CD4-positive, alpha-beta T cell (primary cell): ENCODE measurements at regions not wholly inside any gene's neighbourhood (a gene's known extent, or its start where the extent isn't known, plus 50 kb on each side); places are given as distances from the start of the nearest gene placed in this dataset.

Experiments used
- ATAC-seq: fragments of 200-7000 bp; cut with Tn5 transposase; one replicate; pipeline ENCODE4 v1.10.0; 2022; ENCODE audit warnings: mild to moderate bottlenecking; ENCODE audit not compliant: poor library complexity
- CTCF ChIA-PET: fragments of 350-600 bp; sonication (Branson Sonifier 250); formaldehyde crosslinking; loops from one replicate; lab custom pipeline; 2021; ENCODE audit warnings: antibody characterized with exemption, inconsistent platforms; lab: Charles Lee
- POLR2A ChIA-PET: fragments of 350-600 bp; sonication (Branson Sonifier 250); formaldehyde crosslinking; loops from one replicate; lab custom pipeline; 2021; ENCODE audit warnings: antibody characterized with exemption, inconsistent platforms; lab: Charles Lee
- DNase-seq, 14 experiments: peaks; one replicate each; pipeline ENCODE4 v3.0.0-alpha.2; 2013 to 2020; ENCODE audit warnings: mixed read lengths in 2 of 14
- H3K27ac ChIP-seq, 2 donors: one replicate each; pipeline versions ENCODE4 v1.5.1 to v1.7.0; 2013; ENCODE audit warnings: low read length in 2 of 2, low read depth in 1 of 2, mild to moderate bottlenecking in 1 of 2
- H3K27me3 ChIP-seq, 2 experiments: 1 replicate in 1 of 2; 2 replicates in 1 of 2; pipeline versions ENCODE4 v1.6.1 to v1.7.0; 2013; ENCODE audit warnings: low read length in 2 of 2, control low read depth in 1 of 2, mild to moderate bottlenecking in 1 of 2, moderate library complexity in 1 of 2; ENCODE audit not compliant: insufficient read depth in 2 of 2, control insufficient read depth in 1 of 2
- H3K36me3 ChIP-seq: one replicate; pipeline ENCODE4 v1.6.1; 2013; ENCODE audit warnings: low read length, control low read depth; ENCODE audit not compliant: insufficient read depth
- H3K4me1 ChIP-seq: one replicate; pipeline ENCODE4 v1.6.1; 2013; ENCODE audit warnings: low read length, control low read depth; ENCODE audit not compliant: insufficient read depth
- H3K4me3 ChIP-seq: one replicate; pipeline ENCODE4 v1.5.1; 2013; ENCODE audit warnings: mild to moderate bottlenecking, low read length, moderate library complexity
- H3K9me3 ChIP-seq, 2 experiments: 1 replicate in 1 of 2; 2 replicates in 1 of 2; pipeline versions ENCODE4 v1.6.1 to v1.7.0; 2013; ENCODE audit warnings: low read length in 2 of 2, mild to moderate bottlenecking in 2 of 2, control low read depth in 1 of 2, moderate library complexity in 1 of 2; ENCODE audit not compliant: control insufficient read depth in 1 of 2, insufficient read depth in 1 of 2
- H3K27ac Mint-ChIP-seq: one replicate; pipeline ENCODE4 v1.8.0; 2020; ENCODE audit warnings: mixed read lengths
- H3K27me3 Mint-ChIP-seq: one replicate; pipeline ENCODE4 v1.8.0; 2021; ENCODE audit warnings: mixed read lengths
- H3K36me3 Mint-ChIP-seq: one replicate; pipeline ENCODE4 v1.8.0; 2021; ENCODE audit warnings: low read depth, mixed read lengths
- H3K4me1 Mint-ChIP-seq: one replicate; pipeline ENCODE4 v1.8.0; 2021; ENCODE audit warnings: low read depth, mixed read lengths
- H3K4me3 Mint-ChIP-seq: one replicate; pipeline ENCODE4 v1.8.0; 2020; ENCODE audit warnings: mild to moderate bottlenecking, mixed read lengths
- H3K9me3 Mint-ChIP-seq: one replicate; pipeline ENCODE4 v1.8.0; 2020; ENCODE audit warnings: mixed read lengths
- CTCF ChIP-seq: fragments of 200-600 bp; IDR thresholded peaks from one replicate; pipeline ENCODE4 v1.8.0; 2022; ENCODE audit warnings: antibody characterized with exemption, mild to moderate bottlenecking
- intact Hi-C, 2 experiments: fragments of 100-400 bp; cut with DNase I in 1 of 2; cut with micrococcal nuclease in 1 of 2; formaldehyde crosslinking; loops; one replicate each; pipeline versions ENCODE4 v1.15.1 to v1.9.0; 2023 to 2025; cut with DNase I, micrococcal nuclease

GRCh38 chr17:15027853-15028252 lies 237.3 kb downstream of the PMP22 start:
- CTCF ChIA-PET, result no interaction called here
- Mint-ChIP-seq H3K4me1 (no peaks in the 10 kb centered on the region), H3K36me3 (no peaks in the 10 kb centered on the region), H3K4me3 (no peak overlapping the region), H3K27me3 (peaks cover 9% of the 10 kb centered on the region), H3K9me3 (peaks cover 2% of the 10 kb centered on the region), H3K27ac (no peak overlapping the region)
- Histone ChIP-seq H3K4me3 (no peak overlapping the region), H3K36me3 (no peaks in the 10 kb centered on the region), H3K4me1 (no peaks in the 10 kb centered on the region), H3K27ac (no peak overlapping the region), H3K27me3 (peaks cover 0 to 3% of the 10 kb centered on the region in 2 experiments), H3K9me3 (no peaks in the 10 kb centered on the region)
- POLR2A ChIA-PET, result interaction anchor here (0.6 kb wide), 1 partner anchor 12 kb away, joined by 3 read pairs; no protein-coding TSS in a partner anchor
- ATAC-seq, result no peak
- no peak for TF ChIP-seq CTCF
- DNase-seq, result no peak
- intact Hi-C loops, result no loop called here

- Histone ChIP-seq H3K27me3 (no peaks in the 10 kb centered on the region), H3K4me1 (no peaks in the 10 kb centered on the region), H3K9me3 (peaks cover 0 to 5% of the 10 kb centered on the region in 2 experiments), H3K4me3 (no peak overlapping the region), H3K27ac (no peak overlapping the region), H3K36me3 (no peaks in the 10 kb centered on the region)
- no peak overlapping the region for H3K27ac Mint-ChIP-seq
- H3K36me3 Mint-ChIP-seq, result no peaks in the 10 kb centered on the region
- no peak for DNase-seq
- intact Hi-C loops, result no loop called here
- POLR2A ChIA-PET, result no interaction called here
- no peak overlapping the region for H3K4me3 Mint-ChIP-seq
- H3K4me1 Mint-ChIP-seq, result no peaks in the 10 kb centered on the region
- CTCF ChIA-PET, result no interaction called here
- ATAC-seq, result no peak
- no peak for TF ChIP-seq CTCF
- peaks cover 9% of the 10 kb centered on the region for H3K27me3 Mint-ChIP-seq
- H3K9me3 Mint-ChIP-seq, result peaks cover 2% of the 10 kb centered on the region
Measured at GRCh38 chr17:15026088-15026487, 239.0 kb downstream of the PMP22 start.

GRCh38 chr17:15023589-15024336 lies 241.4 kb downstream of the PMP22 start:
- Mint-ChIP-seq H3K4me3 (no peak overlapping the region), H3K27ac (no peak overlapping the region), H3K27me3 (peaks cover 9% of the 10 kb centered on the region), H3K9me3 (peaks cover 2% of the 10 kb centered on the region), H3K4me1 (no peaks in the 10 kb centered on the region), H3K36me3 (no peaks in the 10 kb centered on the region)
- Histone ChIP-seq H3K27me3 (no peaks in the 10 kb centered on the region), H3K4me3 (no peak overlapping the region), H3K36me3 (no peaks in the 10 kb centered on the region), H3K9me3 (peaks cover 0 to 5% of the 10 kb centered on the region in 2 experiments), H3K4me1 (no peaks in the 10 kb centered on the region), H3K27ac (no peak overlapping the region)
- no peak for TF ChIP-seq CTCF
- no peak for DNase-seq
- ATAC-seq, result no peak
- POLR2A ChIA-PET, result no interaction called here
- intact Hi-C loops, result no loop called here
- CTCF ChIA-PET, result no interaction called here
